NCI-H748 treated with DMSO at 0.1 percent for 48 hours (cell line): ENCODE measurements at regions not wholly inside any gene's neighbourhood (a gene's known extent, or its start where the extent isn't known, plus 50 kb on each side); places are given as distances from the start of the nearest gene placed in this dataset.
"Not testable (repeated sequence)": the region's sequence is repeated elsewhere in the genome, so short reads cannot be mapped to it uniquely, and the experiment has no call there.

Experiments used
- DNase-seq: peaks from one replicate; lab custom pipeline; 2025; lab: John Stamatoyannopoulos, UW

- no peak for DNase-seq
Observed at GRCh38 chr5:100017520-100018262, 517.5 kb upstream of the FAM174A start.

- DNase-seq: not testable (repeated sequence)
Observed at GRCh38 chr5:100013305-100013704, 521.9 kb upstream of the FAM174A start.

- DNase-seq: not testable (repeated sequence)
Observed at GRCh38 chr5:100011160-100011559, 524.0 kb upstream of the FAM174A start.

GRCh38 chr5:100004969-100005368 is 530.2 kb upstream of the FAM174A start:
- no peak for DNase-seq

GRCh38 chr5:99998319-99998718 is 536.9 kb upstream of the FAM174A start:
- no peak for DNase-seq

- no peak for DNase-seq
Observed at GRCh38 chr5:99995407-99995806, 539.8 kb upstream of the FAM174A start.

GRCh38 chr5:99973779-99974178 is 561.4 kb upstream of the FAM174A start:
- DNase-seq: no peak

GRCh38 chr5:99955962-99956361 is 579.2 kb upstream of the FAM174A start:
- no peak for DNase-seq

- no peak for DNase-seq
Observed at GRCh38 chr5:99955006-99955405, 580.2 kb upstream of the FAM174A start.

GRCh38 chr5:99949969-99950524 is 585.1 kb upstream of the FAM174A start:
- no peak for DNase-seq

GRCh38 chr5:99949361-99949760 is 585.8 kb upstream of the FAM174A start:
- DNase-seq: no peak

- no peak for DNase-seq
Observed at GRCh38 chr5:99948850-99949249, 586.3 kb upstream of the FAM174A start.

- DNase-seq: no peak
Observed at GRCh38 chr5:99945478-99946442, 589.4 kb upstream of the FAM174A start.

- DNase-seq: no peak
Observed at GRCh38 chr5:99940540-99940939, 594.6 kb upstream of the FAM174A start.

- DNase-seq: no peak
Observed at GRCh38 chr5:99936911-99937310, 598.3 kb upstream of the FAM174A start.

- no peak for DNase-seq
Observed at GRCh38 chr5:99929806-99930135, 605.4 kb upstream of the FAM174A start.

- no peak for DNase-seq
Observed at GRCh38 chr5:99929067-99929805, 605.9 kb upstream of the FAM174A start.

GRCh38 chr5:99928490-99928889 is 606.7 kb upstream of the FAM174A start:
- no peak for DNase-seq

GRCh38 chr5:99926463-99926862 is 608.7 kb upstream of the FAM174A start:
- DNase-seq: no peak

GRCh38 chr5:99922386-99922785 is 612.8 kb upstream of the FAM174A start:
- DNase-seq: no peak

GRCh38 chr5:99911971-99912370 is 623.2 kb upstream of the FAM174A start:
- DNase-seq: no peak

GRCh38 chr5:99906776-99907175 is 628.4 kb upstream of the FAM174A start:
- DNase-seq: no peak
